Mesendoderm (in vitro differentiated cells): ENCODE measurements at regions not wholly inside any gene's neighbourhood (a gene's known extent, or its start where the extent isn't known, plus 50 kb on each side); places are given as distances from the start of the nearest gene placed in this dataset.

Experiments
- DNase-seq: peaks from one replicate; pipeline ENCODE4 v3.0.0; 2013
- H2AK5ac ChIP-seq: 2 replicates; pipeline ENCODE4 v1.6.1; 2013; ENCODE audit warnings: low read length, inconsistent platforms
- H2BK120ac ChIP-seq: 2 replicates; pipeline ENCODE4 v1.6.1; 2013; ENCODE audit warnings: low read depth, mild to moderate bottlenecking, low read length, moderate library complexity, mixed read lengths
- H2BK15ac ChIP-seq: replicated peaks from 2 replicates; pipeline ENCODE4 v1.6.1; 2013; ENCODE audit warnings: low read depth, mild to moderate bottlenecking, moderate library complexity
- H2BK5ac ChIP-seq: 2 replicates; pipeline ENCODE4 v1.6.1; 2013; ENCODE audit warnings: low read length, inconsistent platforms
- H3K18ac ChIP-seq: 2 replicates; pipeline ENCODE4 v1.6.1; 2013; ENCODE audit warnings: mild to moderate bottlenecking, low read length, mixed read lengths
- H3K23ac ChIP-seq: one replicate; pipeline ENCODE4 v1.6.1; 2013; ENCODE audit warnings: low read length
- H3K27ac ChIP-seq: 2 replicates; pipeline ENCODE4 v1.5.1; 2013; ENCODE audit warnings: low read depth, mild to moderate bottlenecking, inconsistent platforms, low read length, moderate library complexity
- H3K27me3 ChIP-seq: 2 replicates; pipeline ENCODE4 v1.6.1; 2013; ENCODE audit warnings: low read length, control low read depth, mild to moderate bottlenecking, inconsistent platforms; ENCODE audit not compliant: insufficient read depth, poor library complexity
- H3K36me3 ChIP-seq: 2 replicates; pipeline ENCODE4 v1.6.1; 2013; ENCODE audit warnings: low read length, inconsistent platforms; ENCODE audit not compliant: control insufficient read depth, insufficient read depth
- H3K4ac ChIP-seq: one replicate; pipeline ENCODE4 v1.6.1; 2013; ENCODE audit warnings: low read depth, mild to moderate bottlenecking, low read length, moderate library complexity
- H3K4me1 ChIP-seq: 2 replicates; pipeline ENCODE4 v1.6.1; 2013; ENCODE audit warnings: low read depth, low read length, inconsistent platforms; ENCODE audit not compliant: control insufficient read depth
- H3K4me2 ChIP-seq: 2 replicates; pipeline ENCODE4 v1.6.1; 2013; ENCODE audit warnings: low read length
- H3K4me3 ChIP-seq: 2 replicates; pipeline ENCODE4 v1.5.1; 2013; ENCODE audit warnings: mild to moderate bottlenecking, low read length
- H3K56ac ChIP-seq: one replicate; pipeline ENCODE4 v1.6.1; 2013; ENCODE audit warnings: low read length
- H3K79me1 ChIP-seq: 2 replicates; pipeline ENCODE4 v1.6.1; 2013; ENCODE audit warnings: low read length, inconsistent platforms
- H3K79me2 ChIP-seq: 2 replicates; pipeline ENCODE4 v1.6.1; 2013; ENCODE audit warnings: mild to moderate bottlenecking, low read length; ENCODE audit not compliant: control insufficient read depth, insufficient read depth
- H3K9ac ChIP-seq: 2 replicates; pipeline ENCODE4 v1.6.1; 2013; ENCODE audit warnings: low read length, inconsistent platforms
- H4K5ac ChIP-seq: one replicate; pipeline ENCODE4 v1.6.1; 2013; ENCODE audit warnings: low read length
- H4K8ac ChIP-seq: one replicate; pipeline ENCODE4 v1.6.1; 2013; ENCODE audit warnings: low read depth, mild to moderate bottlenecking, control low read depth, low read length, moderate library complexity
- WGBS: extraction: QIAGEN DNeasy Blood & Tissue Kit; methylation state at CpG from one replicate; pipeline ENCODE4 v1.1.7; 2013; ENCODE audit warnings: low lambda C conversion rate, missing lambda C conversion rate; ENCODE audit not compliant: insufficient coverage; ENCODE audit errors: extremely low coverage; 5-methylcytosine and 5-hydroxymethylcytosine counted together

- no peak overlapping the region for H3K4me3 ChIP-seq
- DNase-seq = peak; percentile 27
- H3K23ac ChIP-seq = no peak overlapping the region
- H2BK15ac ChIP-seq = no peak overlapping the region
- H3K56ac ChIP-seq = no peak overlapping the region
- no peak overlapping the region for H2BK5ac ChIP-seq
- H4K5ac ChIP-seq = no peak overlapping the region
- no peak overlapping the region for H3K4ac ChIP-seq
- no peaks in the 10 kb centered on the region for H3K79me1 ChIP-seq
- H3K9ac ChIP-seq = no peak overlapping the region
- no CpG with 5 or more reads among the region's 3 CpGs for WGBS
- H3K79me2 ChIP-seq = no peaks in the 10 kb centered on the region
- H2AK5ac ChIP-seq = no peak overlapping the region
- no peaks in the 10 kb centered on the region for H3K36me3 ChIP-seq
- peaks cover 4% of the 10 kb centered on the region for H3K4me1 ChIP-seq
- H4K8ac ChIP-seq = no peak overlapping the region
- H3K27me3 ChIP-seq = no peaks in the 10 kb centered on the region
- no peak overlapping the region for H3K4me2 ChIP-seq
- H2BK120ac ChIP-seq = no peak overlapping the region
- H3K18ac ChIP-seq = no peak overlapping the region
- H3K27ac ChIP-seq = no peak overlapping the region
These were observed 289.6 kb downstream of the SEC61B start for GRCh38 chr9:99511723-99512122.

- H4K8ac ChIP-seq = no peak overlapping the region
- H3K79me2 ChIP-seq = no peaks in the 10 kb centered on the region
- DNase-seq = no peak
- no peak overlapping the region for H2BK120ac ChIP-seq
- H3K23ac ChIP-seq = no peak overlapping the region
- WGBS = no CpG with 5 or more reads among the region's 2 CpGs
- no peaks in the 10 kb centered on the region for H3K79me1 ChIP-seq
- H3K27ac ChIP-seq = no peak overlapping the region
- H3K4me3 ChIP-seq = no peak overlapping the region
- H4K5ac ChIP-seq = no peak overlapping the region
- H3K9ac ChIP-seq = no peak overlapping the region
- no peak overlapping the region for H3K18ac ChIP-seq
- no peak overlapping the region for H2AK5ac ChIP-seq
- H3K4me2 ChIP-seq = no peak overlapping the region
- H3K56ac ChIP-seq = no peak overlapping the region
- H3K27me3 ChIP-seq = no peaks in the 10 kb centered on the region
- H3K4ac ChIP-seq = no peak overlapping the region
- peaks cover 2% of the 10 kb centered on the region for H3K4me1 ChIP-seq
- H2BK5ac ChIP-seq = no peak overlapping the region
- H3K36me3 ChIP-seq = no peaks in the 10 kb centered on the region
- H2BK15ac ChIP-seq = no peak overlapping the region
These were observed 291.5 kb downstream of the SEC61B start for GRCh38 chr9:99513441-99514112.

DNA sequence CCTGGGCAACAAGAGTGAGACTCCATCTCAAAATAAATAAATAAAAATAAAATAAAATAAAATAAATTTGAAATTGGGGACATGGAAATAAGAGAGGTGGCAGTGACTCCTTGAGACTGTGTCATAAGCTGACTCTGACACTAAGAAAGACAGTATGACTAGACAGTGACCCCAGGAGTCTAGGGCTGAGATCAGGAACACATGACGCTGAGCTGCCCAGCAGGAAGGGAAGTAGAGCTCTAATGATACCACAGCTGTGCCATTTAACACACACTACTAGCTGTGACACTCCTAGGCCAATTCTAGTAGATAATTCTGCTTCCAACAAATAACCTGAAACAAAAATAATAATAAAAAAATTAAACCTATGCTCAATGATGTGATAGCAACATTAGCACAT, 293.0 kb downstream of the SEC61B start:
- H4K5ac ChIP-seq = no peak overlapping the region
- H3K27ac ChIP-seq = no peak overlapping the region
- no CpG with 5 or more reads among the region's 1 CpG for WGBS
- no peak for DNase-seq
- no peaks in the 10 kb centered on the region for H3K4me1 ChIP-seq
- no peak overlapping the region for H3K4ac ChIP-seq
- no peak overlapping the region for H3K4me2 ChIP-seq
- H2AK5ac ChIP-seq = no peak overlapping the region
- H3K27me3 ChIP-seq = no peaks in the 10 kb centered on the region
- no peak overlapping the region for H2BK15ac ChIP-seq
- no peaks in the 10 kb centered on the region for H3K79me1 ChIP-seq
- H3K9ac ChIP-seq = no peak overlapping the region
- H3K23ac ChIP-seq = no peak overlapping the region
- H2BK120ac ChIP-seq = no peak overlapping the region
- H2BK5ac ChIP-seq = no peak overlapping the region
- no peak overlapping the region for H3K56ac ChIP-seq
- no peak overlapping the region for H3K18ac ChIP-seq
- no peaks in the 10 kb centered on the region for H3K36me3 ChIP-seq
- H3K4me3 ChIP-seq = no peak overlapping the region
- H3K79me2 ChIP-seq = no peaks in the 10 kb centered on the region
- H4K8ac ChIP-seq = no peak overlapping the region

GRCh38 chr9:99515895-99516656, 294.0 kb downstream of the SEC61B start:
- H3K4ac ChIP-seq = no peak overlapping the region
- no peak overlapping the region for H3K27ac ChIP-seq
- DNase-seq = no peak
- no peak overlapping the region for H2BK120ac ChIP-seq
- no peak overlapping the region for H4K5ac ChIP-seq
- H3K4me2 ChIP-seq = no peak overlapping the region
- no peaks in the 10 kb centered on the region for H3K36me3 ChIP-seq
- H3K4me1 ChIP-seq = no peaks in the 10 kb centered on the region
- H3K9ac ChIP-seq = no peak overlapping the region
- H2BK5ac ChIP-seq = no peak overlapping the region
- no peak overlapping the region for H3K18ac ChIP-seq
- H4K8ac ChIP-seq = no peak overlapping the region
- no peak overlapping the region for H2BK15ac ChIP-seq
- WGBS = no CpG with 5 or more reads among the region's 7 CpGs
- no peak overlapping the region for H3K23ac ChIP-seq
- no peak overlapping the region for H3K4me3 ChIP-seq
- H3K79me1 ChIP-seq = no peaks in the 10 kb centered on the region
- no peaks in the 10 kb centered on the region for H3K79me2 ChIP-seq
- H3K56ac ChIP-seq = no peak overlapping the region
- no peaks in the 10 kb centered on the region for H3K27me3 ChIP-seq
- no peak overlapping the region for H2AK5ac ChIP-seq

- Histone ChIP-seq H3K4me3 (no peak overlapping the region), H2BK15ac (no peak overlapping the region), H3K9ac (no peak overlapping the region), H2AK5ac (no peak overlapping the region), H4K5ac (no peak overlapping the region), H4K8ac (no peak overlapping the region), H3K18ac (no peak overlapping the region), H2BK5ac (no peak overlapping the region), H3K4ac (no peak overlapping the region), H3K4me2 (no peak overlapping the region), H3K4me1 (no peaks in the 10 kb centered on the region), H3K27ac (no peak overlapping the region), H3K79me2 (no peaks in the 10 kb centered on the region), H2BK120ac (no peak overlapping the region), H3K79me1 (no peaks in the 10 kb centered on the region), H3K27me3 (no peaks in the 10 kb centered on the region), H3K36me3 (no peaks in the 10 kb centered on the region), H3K23ac (no peak overlapping the region), H3K56ac (no peak overlapping the region)
- no peak for DNase-seq
- WGBS = no CpG with 5 or more reads among the region's 1 CpG
These were observed 294.6 kb downstream of the SEC61B start for GRCh38 chr9:99516657-99517049.
